ENCODE measurements at regions not wholly inside any gene's neighbourhood (a gene's known extent, or its start where the extent isn't known, plus 50 kb on each side); places are given as distances from the start of the nearest gene placed in this dataset.

GRCh38 chr13:73984949-73985691 is 149.1 kb downstream of the KLF12 start:
- TF ChIP-seq TCF7L2 (IDR thresholded peaks at IDR 0.05; ENCODE audit: borderline replicate concordance, extremely low read depth, insufficient read depth, insufficient read length) (no peak), CTCF (IDR thresholded peaks at IDR 0.05 in 2 of 3, conservative IDR thresholded peaks at IDR 0.05 in 1 of 3; ENCODE audit: borderline replicate concordance in 1 of 3, insufficient read depth in 1 of 3, low read depth in 2 of 3, low read length in 2 of 3) (no peak), POLR2A (IDR thresholded peaks at IDR 0.05; ENCODE audit: borderline replicate concordance, extremely low read depth, insufficient read depth, insufficient read length) (no peak), REST (IDR thresholded peaks at IDR 0.05; ENCODE audit: low read depth) (no peak), POLR2AphosphoS5 (IDR thresholded peaks at IDR 0.05; ENCODE audit: low read depth, low read length) (no peak), SP1 (IDR thresholded peaks at IDR 0.05; ENCODE audit: low read depth) (no peak), ELF1 (IDR thresholded peaks at IDR 0.05; ENCODE audit: borderline replicate concordance, low read depth) (no peak), EZH2 (IDR thresholded peaks at IDR 0.05) (no peak)

Measured in HCT116 (cell line).